ENCODE measurements at regions not wholly inside any gene's neighbourhood (a gene's known extent, or its start where the extent isn't known, plus 50 kb on each side); places are given as distances from the start of the nearest gene placed in this dataset.

DNA sequence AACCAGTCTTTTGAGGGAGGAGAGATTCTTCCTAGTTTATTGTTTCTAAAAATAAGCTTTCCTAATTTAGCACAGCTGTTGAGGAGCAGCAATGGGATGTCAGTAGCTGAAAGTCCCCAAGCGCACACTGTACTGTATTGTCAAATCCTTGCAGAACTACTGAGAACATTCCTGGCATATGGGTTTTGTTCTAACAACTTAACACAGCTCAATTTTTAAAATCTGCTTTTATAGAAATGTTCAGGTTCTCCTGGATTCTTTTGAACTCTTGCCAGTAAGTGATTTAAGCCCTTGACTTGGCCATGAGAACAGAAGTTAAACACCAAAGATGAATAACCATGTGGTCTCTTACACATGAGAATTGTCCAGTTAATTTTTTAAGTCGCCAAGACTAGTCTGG is 218.6 kb downstream of the FAT3 start:
- Histone ChIP-seq H3K9me3 (no peaks in the 10 kb centered on the region), H3K4me3 (no peak overlapping the region), H3K4me1 (peaks cover 0 to 12% (median 2%) of the 10 kb centered on the region in 12 donors), H3K27me3 (no peaks in the 10 kb centered on the region), H3K27ac (no peak overlapping the region), H3K36me3 (no peaks in the 10 kb centered on the region)
- TF ChIP-seq, protein P1, sequence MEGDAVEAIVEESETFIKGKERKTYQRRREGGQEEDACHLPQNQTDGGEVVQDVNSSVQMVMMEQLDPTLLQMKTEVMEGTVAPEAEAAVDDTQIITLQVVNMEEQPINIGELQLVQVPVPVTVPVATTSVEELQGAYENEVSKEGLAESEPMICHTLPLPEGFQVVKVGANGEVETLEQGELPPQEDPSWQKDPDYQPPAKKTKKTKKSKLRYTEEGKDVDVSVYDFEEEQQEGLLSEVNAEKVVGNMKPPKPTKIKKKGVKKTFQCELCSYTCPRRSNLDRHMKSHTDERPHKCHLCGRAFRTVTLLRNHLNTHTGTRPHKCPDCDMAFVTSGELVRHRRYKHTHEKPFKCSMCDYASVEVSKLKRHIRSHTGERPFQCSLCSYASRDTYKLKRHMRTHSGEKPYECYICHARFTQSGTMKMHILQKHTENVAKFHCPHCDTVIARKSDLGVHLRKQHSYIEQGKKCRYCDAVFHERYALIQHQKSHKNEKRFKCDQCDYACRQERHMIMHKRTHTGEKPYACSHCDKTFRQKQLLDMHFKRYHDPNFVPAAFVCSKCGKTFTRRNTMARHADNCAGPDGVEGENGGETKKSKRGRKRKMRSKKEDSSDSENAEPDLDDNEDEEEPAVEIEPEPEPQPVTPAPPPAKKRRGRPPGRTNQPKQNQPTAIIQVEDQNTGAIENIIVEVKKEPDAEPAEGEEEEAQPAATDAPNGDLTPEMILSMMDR (IDR thresholded peaks at IDR 0.05) = no peak
- no peak for TF ChIP-seq POLR2A (IDR thresholded peaks at IDR 0.05)
- ATAC-seq (peak in 3 of 4 donors; percentile 65 to 75 (median 67)), DNase-seq (no peak)
- WGBS, 4 donors = 34 to 42% (median 36%) methylated on average over 2 of the region's 2 CpGs
- intact Hi-C loops (cut with DNase I) = loop anchor here in 1 of 10 donors (10.0 kb wide), 1 partner anchor 262 kb away; no protein-coding TSS in a partner anchor

DNA sequence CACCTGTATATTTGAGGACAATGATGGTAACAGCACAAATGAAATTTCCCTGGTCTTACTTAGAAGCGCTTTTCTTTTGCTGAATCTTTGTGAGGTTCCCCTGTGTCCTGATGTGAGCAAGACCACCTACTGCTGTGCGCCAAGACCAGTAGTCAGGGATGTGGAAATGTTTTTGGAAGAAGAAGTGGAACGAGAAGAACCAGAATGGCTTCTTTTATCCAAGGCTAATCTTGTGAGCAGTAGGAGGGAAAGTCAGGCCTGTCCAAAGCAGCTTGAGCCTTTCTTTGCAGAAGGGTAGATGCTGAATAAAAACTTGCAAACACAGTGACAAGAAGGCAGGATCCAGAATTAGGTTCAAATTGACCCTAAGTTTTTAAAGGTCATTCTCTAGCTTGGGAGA is 223.0 kb downstream of the FAT3 start:
- TF ChIP-seq, protein P1 (IDR thresholded peaks at IDR 0.05) = no peak
- TF ChIP-seq POLR2A (IDR thresholded peaks at IDR 0.05) = no peak
- no peaks in the 10 kb centered on the region for H3K36me3 ChIP-seq
- H3K27me3 ChIP-seq = no peaks in the 10 kb centered on the region
- peaks cover 0 to 9% (median 0%) of the 10 kb centered on the region in 12 donors for H3K4me1 ChIP-seq
- 81 to 94% (median 85%) methylated on average over 3 of the region's 3 CpGs for WGBS, 4 donors
- ATAC-seq = no peak
- intact Hi-C loops (cut with DNase I) = loop anchor here in 1 of 10 donors (10.0 kb wide), 1 partner anchor 257 kb away; no protein-coding TSS in a partner anchor
- H3K27ac ChIP-seq = no peak overlapping the region
- DNase-seq = no peak
- H3K9me3 ChIP-seq = no peaks in the 10 kb centered on the region
- H3K4me3 ChIP-seq = no peak overlapping the region

DNA sequence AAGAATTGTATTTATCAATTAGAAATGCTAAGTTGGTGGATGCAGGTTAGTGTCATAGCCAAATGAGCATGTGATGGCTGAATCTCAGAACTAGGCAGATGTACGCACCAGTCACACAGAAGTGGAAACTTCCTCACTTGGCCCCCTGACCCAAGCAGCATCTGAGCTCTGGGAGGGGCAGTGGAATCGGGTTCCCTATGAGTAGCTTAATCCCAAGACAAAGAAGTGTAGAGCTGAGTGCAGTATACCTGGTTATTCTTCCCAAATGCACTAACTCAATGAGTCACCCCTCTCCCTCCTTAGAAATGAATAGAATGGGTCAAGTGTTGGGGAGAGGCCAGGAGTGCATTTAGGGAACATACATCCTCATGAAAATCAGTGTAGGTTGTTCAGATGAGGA is 224.6 kb downstream of the FAT3 start:
- H3K36me3 ChIP-seq = no peaks in the 10 kb centered on the region
- intact Hi-C loops (cut with DNase I) = loop anchor here in 1 of 10 donors (10.0 kb wide), 1 partner anchor 256 kb away; no protein-coding TSS in a partner anchor
- no peak for DNase-seq
- no peak overlapping the region for H3K27ac ChIP-seq
- no peaks in the 10 kb centered on the region for H3K4me1 ChIP-seq
- H3K4me3 ChIP-seq = no peak overlapping the region
- H3K9me3 ChIP-seq = no peaks in the 10 kb centered on the region
- H3K27me3 ChIP-seq = no peaks in the 10 kb centered on the region
- TF ChIP-seq, protein P1 (IDR thresholded peaks at IDR 0.05) = no peak
- TF ChIP-seq POLR2A (IDR thresholded peaks at IDR 0.05) = no peak
- ATAC-seq = no peak
- WGBS, 4 donors = 83 to 93% (median 88%) methylated on average over 2 of the region's 2 CpGs

DNA sequence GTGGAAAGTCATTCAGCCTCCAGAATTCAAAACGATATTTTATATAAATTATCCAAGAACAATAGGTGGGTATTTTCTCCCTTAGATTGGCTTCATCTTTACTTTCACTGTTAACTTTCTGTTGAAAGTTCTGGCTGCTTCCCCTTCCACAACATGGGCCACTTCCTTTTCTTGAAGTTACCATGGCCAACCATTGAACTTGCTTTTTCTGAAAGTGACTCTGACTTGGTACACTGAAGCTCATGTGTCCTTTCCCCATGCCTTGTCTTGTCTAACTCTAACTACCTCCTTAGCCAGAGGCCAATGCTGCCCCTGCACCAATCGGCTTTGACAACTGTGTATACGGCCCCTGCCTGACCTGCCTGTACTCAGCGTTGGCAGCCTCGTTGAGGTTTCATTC is 225.2 kb downstream of the FAT3 start:
- H3K4me3 ChIP-seq = no peak overlapping the region
- DNase-seq (no peak), ATAC-seq (no peak)
- intact Hi-C loops (cut with DNase I) = loop anchor here in 1 of 10 donors (10.0 kb wide), 1 partner anchor 255 kb away; no protein-coding TSS in a partner anchor
- no peaks in the 10 kb centered on the region for H3K27me3 ChIP-seq
- no peak for TF ChIP-seq POLR2A (IDR thresholded peaks at IDR 0.05)
- TF ChIP-seq, protein P1 (IDR thresholded peaks at IDR 0.05) = no peak
- H3K4me1 ChIP-seq = no peaks in the 10 kb centered on the region
- H3K9me3 ChIP-seq = no peaks in the 10 kb centered on the region
- WGBS, 4 donors = 85 to 89% (median 88%) methylated on average over 5 of the region's 5 CpGs
- no peak overlapping the region for H3K27ac ChIP-seq
- no peaks in the 10 kb centered on the region for H3K36me3 ChIP-seq

Measured in heart left ventricle (tissue), 16 donors.